CD4-positive, alpha-beta T cell treated with Interleukin-1 beta for 1 hour (primary cell): ENCODE measurements at regions not wholly inside any gene's neighbourhood (a gene's known extent, or its start where the extent isn't known, plus 50 kb on each side); places are given as distances from the start of the nearest gene placed in this dataset.
"Not testable (repeated sequence)": the region's sequence is repeated elsewhere in the genome, so short reads cannot be mapped to it uniquely, and the experiment has no call there.

ENCODE experiments used
- DNase-seq, 2 donors: peaks; one replicate each; pipeline ENCODE4 v3.0.0-alpha.2; 2020 to 2022

DNA sequence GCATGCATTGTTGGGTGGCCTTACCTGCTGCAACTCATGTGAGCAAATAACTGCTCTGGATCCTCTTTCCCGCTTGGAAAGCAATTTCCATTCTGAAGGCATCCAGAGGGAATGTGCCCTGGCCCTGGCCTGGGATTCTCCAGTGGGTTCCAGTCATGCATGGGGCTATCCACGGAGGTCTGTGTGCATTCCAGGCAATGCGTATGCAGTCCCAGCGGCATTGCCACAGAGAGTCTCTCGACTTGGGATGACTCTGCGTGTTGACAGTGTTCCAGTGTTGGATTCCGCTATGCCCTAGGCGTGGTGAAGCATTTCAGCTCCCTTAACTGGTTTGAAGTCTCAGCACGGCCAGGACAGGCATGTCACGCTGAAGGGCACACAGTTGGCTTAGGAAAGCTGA, 113.9 kb downstream of the SNRPN start:
- DNase-seq, result no peak

DNA sequence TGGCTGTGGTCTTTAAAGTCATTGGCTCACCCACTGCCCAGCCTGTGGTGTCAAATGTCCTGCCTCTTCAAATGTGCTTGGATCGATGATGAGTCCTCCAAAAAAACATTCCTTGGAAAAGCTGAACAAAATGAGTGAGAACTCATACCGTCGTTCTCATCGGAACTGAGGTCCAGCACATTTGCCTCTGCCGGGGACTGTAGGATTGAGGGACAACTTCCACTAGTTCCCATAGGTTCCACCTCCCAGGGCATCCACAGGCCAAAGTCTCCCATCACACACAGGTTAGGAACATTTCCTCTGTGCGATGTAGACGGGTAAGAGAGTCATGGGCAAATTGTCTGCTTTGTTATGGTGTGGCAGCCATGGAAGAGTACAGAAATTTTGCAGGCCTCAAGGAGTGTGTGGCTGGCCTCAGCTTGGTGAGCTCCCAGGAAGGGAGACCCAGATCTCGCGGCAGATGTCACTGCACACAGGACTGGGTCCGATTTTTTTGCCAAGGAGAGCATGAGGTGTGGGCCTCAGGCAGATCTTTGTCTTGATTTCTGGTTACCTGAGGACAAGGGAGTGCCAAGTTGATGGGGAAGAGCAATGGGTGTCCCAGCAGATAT, 115.7 kb downstream of the SNRPN start:
- no peak for DNase-seq

GRCh38 chr15:25072857-25073476, 118.2 kb downstream of the SNRPN start:
- DNase-seq, result no peak

DNA sequence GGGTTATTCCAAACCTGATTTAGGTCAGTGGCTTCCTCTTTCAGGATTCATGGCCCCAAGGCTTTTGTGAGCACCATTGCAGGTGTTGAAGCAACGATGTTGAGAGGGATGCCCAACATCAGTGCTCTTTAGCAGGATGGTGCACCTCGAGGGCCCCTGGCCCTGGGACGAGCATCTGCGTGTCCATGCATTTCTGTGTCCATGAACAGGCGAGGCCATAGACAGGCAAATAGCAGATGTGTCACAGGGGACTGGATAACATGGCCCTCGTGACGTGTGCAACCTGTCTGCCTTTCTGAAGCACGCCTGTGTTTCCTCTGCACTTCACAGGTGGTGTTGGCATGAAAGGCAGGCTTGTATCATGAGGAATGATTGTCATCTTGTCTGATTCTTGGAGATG, 132.3 kb downstream of the SNRPN start:
- DNase-seq, result no peak

GRCh38 chr15:25088261-25088790, 133.5 kb downstream of the SNRPN start:
- no peak for DNase-seq

GRCh38 chr15:25089577-25089976, 134.8 kb downstream of the SNRPN start:
- no peak for DNase-seq

- DNase-seq, result no peak
Measured at GRCh38 chr15:25090073-25090733, 135.4 kb downstream of the SNRPN start.

DNA sequence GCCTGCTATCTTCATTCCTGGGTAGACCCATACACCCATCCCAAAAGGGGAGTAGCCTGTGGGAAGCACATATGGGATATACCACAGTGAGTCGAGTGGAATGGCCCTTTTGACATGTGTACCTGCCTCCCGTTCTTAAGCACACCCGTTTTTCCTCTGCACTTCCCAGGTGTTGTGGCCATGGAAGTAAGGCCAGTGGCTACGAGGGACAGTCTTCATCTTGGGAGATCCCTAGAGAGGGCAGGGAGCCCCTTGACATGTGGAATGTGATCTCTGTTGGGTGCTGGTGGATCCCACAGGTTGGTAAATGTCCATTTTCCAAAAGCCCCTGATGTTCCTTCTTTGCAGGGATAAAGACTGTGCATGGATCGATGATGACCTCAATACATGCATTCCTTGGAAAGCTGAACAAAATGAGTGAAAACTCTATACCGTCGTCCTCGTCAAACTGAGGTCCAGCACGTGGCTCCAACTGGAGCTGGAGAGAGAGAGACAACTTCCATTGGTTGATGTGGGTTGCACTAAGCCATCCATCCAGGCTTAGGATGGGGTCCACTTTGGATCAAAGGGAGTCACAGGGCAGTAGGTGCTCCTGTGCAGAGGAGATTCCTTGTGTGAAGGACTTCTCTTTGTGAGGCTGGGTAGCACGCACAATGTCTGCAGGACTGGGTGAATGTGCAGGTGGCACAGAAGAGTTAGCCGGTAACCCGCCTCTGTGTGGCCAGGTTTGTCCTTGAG, 136.8 kb downstream of the SNRPN start:
- no peak for DNase-seq

DNA sequence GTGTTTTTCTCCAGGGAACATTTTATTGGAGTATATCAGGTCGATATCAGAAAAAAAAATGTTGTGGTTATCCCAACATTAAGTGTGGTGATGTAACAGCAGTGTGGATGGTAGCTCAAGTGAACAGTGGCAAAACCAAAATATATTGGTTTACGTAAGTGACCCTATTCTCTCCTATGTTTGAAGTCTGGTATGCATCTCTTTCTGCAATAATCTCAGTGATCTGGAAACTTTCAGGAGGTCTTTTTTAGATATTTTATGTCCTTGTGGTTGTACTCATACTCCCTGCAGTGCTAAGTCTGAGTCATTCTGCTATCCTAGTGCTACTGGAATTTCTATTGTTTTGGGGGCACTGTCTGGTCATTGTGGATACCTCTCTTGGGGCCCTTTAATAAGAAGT, 137.9 kb downstream of the SNRPN start:
- DNase-seq, result no peak

DNA sequence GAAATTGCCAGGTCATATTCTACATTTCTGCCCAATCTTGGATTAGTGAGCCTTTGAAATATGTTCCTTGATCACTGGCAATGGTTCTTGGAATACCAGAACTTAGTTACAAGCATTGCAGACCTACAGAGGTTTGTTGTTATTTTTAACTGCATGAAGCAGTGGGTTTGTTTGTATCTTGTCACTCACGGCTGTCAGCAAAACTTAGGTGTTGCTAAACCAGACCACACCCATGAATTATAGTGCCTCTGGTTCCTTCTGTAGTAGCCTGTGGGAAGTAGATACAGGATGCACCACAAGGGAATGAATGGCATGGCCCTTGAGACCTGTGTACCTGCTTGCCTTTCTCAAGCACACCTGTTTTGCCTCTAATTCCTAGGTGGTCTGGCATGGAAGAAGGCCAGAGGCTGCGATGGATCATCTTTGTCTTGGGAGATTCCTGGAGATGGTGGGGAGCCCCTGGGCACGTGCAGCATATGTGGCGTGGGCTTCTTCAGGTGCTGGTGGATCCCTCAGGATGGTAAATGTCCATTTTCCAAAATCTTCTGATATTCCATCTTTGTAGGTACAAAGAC, 138.8 kb downstream of the SNRPN start:
- no peak for DNase-seq

DNA sequence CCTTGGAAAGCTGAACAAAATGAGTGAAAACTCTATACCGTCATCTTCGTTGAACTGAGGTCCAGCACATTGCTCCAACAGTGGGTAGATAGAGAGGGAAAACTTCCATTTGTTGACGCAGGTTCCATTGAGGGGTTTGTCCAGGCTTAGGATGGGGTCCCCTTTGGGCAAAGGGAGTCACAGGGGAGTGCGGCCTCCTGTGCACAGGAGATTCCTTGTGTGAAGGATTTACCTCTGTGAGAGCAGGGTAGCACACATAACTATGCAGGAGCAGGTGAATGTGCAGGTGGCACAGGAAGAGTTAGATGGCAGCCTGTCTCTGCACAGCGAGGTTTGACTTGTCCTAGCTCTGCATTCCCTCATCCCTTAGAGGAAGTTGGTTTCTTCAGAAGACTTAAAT, 139.3 kb downstream of the SNRPN start:
- no peak for DNase-seq

DNA sequence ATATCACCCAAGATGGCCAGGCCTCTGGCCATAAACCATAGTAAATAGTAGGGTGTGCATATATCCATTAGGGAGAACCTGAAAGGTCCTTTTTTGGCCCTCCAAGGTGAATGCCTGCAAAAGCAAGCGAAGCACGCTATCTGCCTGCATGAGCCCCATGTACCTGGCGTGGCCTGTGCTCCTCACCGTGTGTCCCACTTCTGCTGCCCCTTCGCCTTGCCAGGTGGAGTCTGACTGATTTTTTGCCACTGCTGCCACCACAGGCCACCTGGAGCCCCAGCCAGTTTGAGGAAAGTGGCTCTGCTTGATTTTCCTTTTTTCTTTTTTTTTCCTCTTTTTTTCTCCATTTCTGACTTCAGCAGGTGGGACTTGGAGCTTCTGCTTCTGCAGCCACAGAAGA, 139.7 kb downstream of the SNRPN start:
- DNase-seq, result no peak

DNA sequence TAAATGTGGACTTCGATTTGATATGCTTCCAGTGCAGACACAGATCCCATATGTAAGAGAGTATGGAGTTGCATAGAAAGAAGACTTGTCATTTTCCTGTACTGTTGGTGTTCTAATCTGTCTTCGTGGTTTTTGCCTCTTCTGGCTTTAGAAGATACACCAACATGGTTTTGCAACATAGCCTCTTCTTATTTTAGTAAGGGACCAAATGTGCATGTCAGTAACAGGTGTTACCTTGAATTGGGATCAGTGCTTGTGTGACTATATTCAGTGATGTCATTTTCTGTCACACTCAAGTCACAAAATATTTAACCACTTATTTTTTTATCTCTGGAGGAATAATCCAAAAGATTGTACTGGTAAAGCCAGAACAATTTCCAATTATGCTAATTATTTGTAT, 140.4 kb downstream of the SNRPN start:
- DNase-seq, result no peak

GRCh38 chr15:25099966-25100365, 145.2 kb downstream of the SNRPN start:
- not testable (repeated sequence) for DNase-seq

DNA sequence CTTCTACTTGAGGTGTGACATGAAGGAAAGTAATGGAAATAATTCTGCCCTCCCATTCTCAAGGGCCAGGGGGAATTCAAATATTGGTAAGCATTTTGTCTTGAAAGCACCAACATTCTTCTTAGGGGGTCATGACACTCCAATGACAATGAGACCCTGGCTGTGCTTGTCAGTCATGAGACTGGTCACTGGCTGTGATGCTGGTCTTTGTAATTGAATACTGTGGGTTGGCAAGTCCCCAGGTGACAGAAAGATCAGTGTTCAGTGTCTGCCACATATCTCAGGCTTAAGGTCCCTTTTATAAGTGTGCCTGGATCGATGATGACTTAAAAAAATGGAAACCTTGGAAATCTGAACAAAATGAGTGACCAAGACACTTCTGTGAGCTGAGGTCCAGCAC, 151.4 kb downstream of the SNRPN start:
- DNase-seq, result no peak

DNA sequence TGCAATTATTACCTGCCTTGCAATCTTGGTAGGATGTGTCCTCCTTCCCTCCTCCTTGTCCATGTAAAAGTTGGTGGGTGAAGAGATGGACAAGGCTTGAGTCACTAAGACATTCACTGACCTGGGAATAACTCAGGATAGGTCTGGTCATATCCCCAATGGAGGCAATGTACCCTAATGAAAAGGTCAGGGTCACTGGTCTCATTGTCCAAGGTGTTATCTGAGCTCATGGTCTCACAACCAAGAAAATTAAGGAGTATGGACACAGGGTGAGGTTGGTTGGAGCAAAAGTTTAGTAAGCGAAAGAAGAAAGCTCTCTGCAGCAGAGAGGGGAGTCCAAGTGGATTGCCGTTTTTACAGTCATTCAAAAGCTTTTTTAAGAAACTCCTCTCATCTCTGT, 179.0 kb downstream of the SNRPN start:
- no peak for DNase-seq

- DNase-seq, result no peak
Measured at GRCh38 chr15:25134546-25134945, 179.8 kb downstream of the SNRPN start.

GRCh38 chr15:25136119-25136518, 181.3 kb downstream of the SNRPN start:
- DNase-seq, result no peak

DNA sequence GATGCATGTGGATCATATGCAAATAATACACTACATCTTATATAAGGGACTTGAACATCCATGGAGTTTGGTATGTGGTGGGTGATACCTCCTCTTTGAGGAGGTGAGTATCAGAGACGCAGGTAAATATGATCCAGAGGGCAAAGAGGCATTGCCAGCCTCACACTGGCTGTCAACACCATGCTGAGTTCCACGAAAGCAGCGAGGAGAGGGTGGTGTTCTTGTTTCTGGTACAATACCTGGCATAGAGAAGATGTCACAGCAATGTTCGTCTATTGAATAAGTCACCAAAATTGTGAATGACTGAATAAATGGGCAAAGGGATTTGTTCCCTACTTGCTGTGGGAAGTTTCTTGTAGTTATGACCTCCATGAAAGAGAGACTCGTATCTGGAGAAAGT, 182.2 kb downstream of the SNRPN start:
- DNase-seq, result no peak

DNA sequence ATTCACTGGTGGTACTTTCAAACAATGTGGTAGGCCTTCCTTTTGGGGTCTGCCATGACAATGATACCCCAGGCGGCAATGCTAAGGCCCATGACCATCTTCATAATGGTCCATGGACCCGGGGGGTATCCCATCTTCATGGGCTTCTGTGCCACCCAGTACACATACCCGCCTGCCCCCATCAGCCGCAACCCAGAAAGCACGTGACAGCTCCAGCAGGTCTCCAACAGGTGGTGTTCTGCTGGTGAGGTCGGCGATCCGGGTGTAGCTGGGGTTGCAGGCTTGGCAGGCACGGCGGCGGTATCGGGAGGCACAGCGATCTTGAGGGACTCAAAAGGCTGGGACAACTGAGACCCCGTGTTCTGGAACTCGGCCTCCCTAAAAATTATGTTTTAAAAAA, 214.5 kb downstream of the SNRPN start:
- DNase-seq, result no peak

DNA sequence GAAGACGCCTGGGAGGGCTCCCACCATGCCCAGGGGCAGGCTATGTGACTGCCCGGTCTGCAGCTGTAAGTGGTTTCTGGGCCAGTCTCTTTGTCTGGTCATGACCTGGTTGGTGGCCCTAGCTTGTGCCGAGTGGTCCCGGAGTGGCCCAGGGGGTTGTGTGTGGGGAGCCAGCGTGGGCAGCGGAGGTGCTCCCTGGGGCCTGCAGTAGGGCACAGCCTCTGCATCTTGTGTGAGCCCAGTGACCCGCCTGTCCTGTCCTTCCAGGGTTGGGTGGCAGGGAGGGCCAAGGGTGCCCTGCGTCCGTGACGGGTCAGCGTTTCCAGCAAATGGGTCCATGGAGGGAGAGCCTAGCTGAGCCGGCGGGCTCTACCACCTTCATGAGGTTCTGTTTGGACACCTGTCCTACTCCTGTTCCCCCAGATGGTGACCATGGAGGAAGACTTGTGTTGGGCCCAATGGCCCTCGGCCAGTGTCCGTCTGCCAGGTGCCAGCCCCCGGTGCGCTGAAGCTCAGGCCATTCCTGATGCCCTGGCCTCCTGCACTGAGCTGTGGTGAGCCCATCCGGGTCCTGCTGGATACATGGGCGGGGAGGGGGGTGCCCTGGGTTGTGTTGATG, 215.4 kb downstream of the SNRPN start:
- no peak for DNase-seq

- DNase-seq, result no peak
Measured at GRCh38 chr15:25170781-25171110, 216.0 kb downstream of the SNRPN start.
